ENCODE measurements at regions not wholly inside any gene's neighbourhood (a gene's known extent, or its start where the extent isn't known, plus 50 kb on each side); places are given as distances from the start of the nearest gene placed in this dataset.

DNA sequence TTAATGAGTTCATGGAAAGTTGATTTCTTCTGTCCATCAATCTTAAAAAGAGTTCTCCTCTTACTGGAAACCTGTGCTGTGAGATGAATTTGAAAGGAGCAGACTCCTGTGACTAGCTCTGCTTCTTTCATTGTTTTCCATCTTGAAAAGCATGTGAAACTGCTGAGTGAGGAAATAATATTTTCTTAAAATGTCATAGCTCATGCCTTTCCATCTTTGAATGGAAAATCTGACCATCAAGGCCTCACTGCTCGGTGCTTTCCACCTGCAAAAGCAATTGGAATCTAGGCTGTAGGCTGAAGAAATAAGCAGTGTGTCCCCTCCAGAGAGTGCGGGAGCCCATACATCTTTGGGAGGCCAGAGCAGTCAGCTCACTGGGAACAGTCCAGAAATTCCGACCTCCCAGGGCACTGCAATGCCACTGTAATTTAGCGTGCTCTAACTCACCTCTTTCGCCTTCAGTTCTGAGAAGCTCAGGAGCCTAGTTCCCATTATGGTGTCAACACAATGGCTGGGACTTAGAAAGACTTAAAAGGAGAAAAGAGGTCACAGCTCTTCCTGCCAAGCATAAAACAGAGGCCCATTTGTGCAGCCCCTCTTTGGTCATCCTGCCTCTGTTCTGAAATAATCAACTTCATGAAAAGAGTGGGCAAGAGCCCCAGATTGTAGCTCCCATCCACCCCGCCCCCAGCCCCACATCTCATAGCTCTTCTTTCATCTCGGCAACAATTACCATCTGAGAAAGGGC, 50.4 kb upstream of the F3 start:
- TF ChIP-seq, protein P1, sequence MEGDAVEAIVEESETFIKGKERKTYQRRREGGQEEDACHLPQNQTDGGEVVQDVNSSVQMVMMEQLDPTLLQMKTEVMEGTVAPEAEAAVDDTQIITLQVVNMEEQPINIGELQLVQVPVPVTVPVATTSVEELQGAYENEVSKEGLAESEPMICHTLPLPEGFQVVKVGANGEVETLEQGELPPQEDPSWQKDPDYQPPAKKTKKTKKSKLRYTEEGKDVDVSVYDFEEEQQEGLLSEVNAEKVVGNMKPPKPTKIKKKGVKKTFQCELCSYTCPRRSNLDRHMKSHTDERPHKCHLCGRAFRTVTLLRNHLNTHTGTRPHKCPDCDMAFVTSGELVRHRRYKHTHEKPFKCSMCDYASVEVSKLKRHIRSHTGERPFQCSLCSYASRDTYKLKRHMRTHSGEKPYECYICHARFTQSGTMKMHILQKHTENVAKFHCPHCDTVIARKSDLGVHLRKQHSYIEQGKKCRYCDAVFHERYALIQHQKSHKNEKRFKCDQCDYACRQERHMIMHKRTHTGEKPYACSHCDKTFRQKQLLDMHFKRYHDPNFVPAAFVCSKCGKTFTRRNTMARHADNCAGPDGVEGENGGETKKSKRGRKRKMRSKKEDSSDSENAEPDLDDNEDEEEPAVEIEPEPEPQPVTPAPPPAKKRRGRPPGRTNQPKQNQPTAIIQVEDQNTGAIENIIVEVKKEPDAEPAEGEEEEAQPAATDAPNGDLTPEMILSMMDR (IDR thresholded peaks at IDR 0.05; ENCODE audit: low read depth, low read length): no peak
- no peak overlapping the region for H3K4me3 ChIP-seq (replicated peaks in 1 of 2; ENCODE audit: low read depth in 2 of 2, low read length in 2 of 2)
- no peak for DNase-seq (ENCODE audit: low read depth in 2 of 2)
